Fibroblast of lung (primary cell): ENCODE measurements at regions not wholly inside any gene's neighbourhood (a gene's known extent, or its start where the extent isn't known, plus 50 kb on each side); places are given as distances from the start of the nearest gene placed in this dataset.
"Not testable (repeated sequence)": the region's sequence is repeated elsewhere in the genome, so short reads cannot be mapped to it uniquely, and the experiment has no call there.

Experiments used
- DNase-seq, 2 donors: peaks; one replicate each; pipeline versions ENCODE4 v3.0.0 to v3.0.0-alpha.2; 2010; ENCODE audit warnings: low read depth in 2 of 2
- H2AFZ ChIP-seq: 2 replicates; pipeline ENCODE4 v1.5.1; 2012; ENCODE audit warnings: low read length, control low read depth, inconsistent platforms
- H3K27ac ChIP-seq: 2 replicates; pipeline ENCODE4 v1.5.1; 2011; ENCODE audit warnings: low read length, control low read depth; ENCODE audit not compliant: insufficient read depth
- H3K27me3 ChIP-seq: 2 replicates; pipeline ENCODE4 v1.5.1; 2011; ENCODE audit warnings: mild to moderate bottlenecking, low read length; ENCODE audit not compliant: control insufficient read depth, insufficient read depth
- H3K36me3 ChIP-seq: 2 replicates; pipeline ENCODE4 v1.5.1; 2011; ENCODE audit warnings: low read length; ENCODE audit not compliant: control insufficient read depth, insufficient read depth
- H3K4me1 ChIP-seq: 2 replicates; pipeline ENCODE4 v1.5.1; 2011; ENCODE audit warnings: low read length; ENCODE audit not compliant: control insufficient read depth, insufficient read depth; ENCODE audit errors: extremely low read depth
- H3K4me2 ChIP-seq: 2 replicates; pipeline ENCODE4 v1.5.1; 2011; ENCODE audit warnings: low read length, control low read depth; ENCODE audit not compliant: insufficient read depth; ENCODE audit errors: extremely low read depth
- H3K4me3 ChIP-seq, 4 experiments: fragments of 200-600 bp in 1 of 4; sonication (generic) in 1 of 4; replicated peaks in 1 of 4; 2 replicates each; pipeline ENCODE4 v1.5.1; 2011 to 2016; ENCODE audit warnings: low read length in 4 of 4, low read depth in 3 of 4, mild to moderate bottlenecking in 3 of 4, control low read depth in 2 of 4, inconsistent platforms in 1 of 4, mixed read lengths in 1 of 4; ENCODE audit not compliant: insufficient read depth in 1 of 4; ENCODE audit errors: control extremely low read depth in 1 of 4
- H3K79me2 ChIP-seq: 2 replicates; pipeline ENCODE4 v1.5.1; 2012; ENCODE audit warnings: mild to moderate bottlenecking, low read length, inconsistent platforms; ENCODE audit not compliant: control insufficient read depth, insufficient read depth
- H3K9ac ChIP-seq: 2 replicates; pipeline ENCODE4 v1.5.1; 2011; ENCODE audit warnings: mild to moderate bottlenecking, low read length, control low read depth; ENCODE audit not compliant: insufficient read depth
- H3K9me3 ChIP-seq: 2 replicates; pipeline ENCODE4 v1.5.1; 2012; ENCODE audit warnings: low read depth, low read length; ENCODE audit not compliant: control insufficient read depth, insufficient read depth
- H4K20me1 ChIP-seq: 2 replicates; pipeline ENCODE4 v1.5.1; 2011; ENCODE audit warnings: low read length; ENCODE audit not compliant: control insufficient read depth, insufficient read depth; ENCODE audit errors: extremely low read depth
- CTCF ChIP-seq, 2 donors: IDR thresholded peaks in 1 of 2; conservative IDR thresholded peaks in 1 of 2; 1 replicate in 1 of 2; 2 replicates in 1 of 2; pipeline ENCODE4 v1.5.1; 2011 to 2012; ENCODE audit warnings: low read length in 2 of 2, control low read depth in 1 of 2, inconsistent platforms in 1 of 2, low read depth in 1 of 2, mild to moderate bottlenecking in 1 of 2
- EZH2 ChIP-seq: IDR thresholded peaks from 2 replicates; pipeline ENCODE4 v1.5.1; 2012; ENCODE audit warnings: low read length, control low read depth, mild to moderate bottlenecking; ENCODE audit errors: missing control alignments

- Histone ChIP-seq H3K79me2 (no peaks in the 10 kb centered on the region), H3K27ac (no peak overlapping the region), H3K36me3 (no peaks in the 10 kb centered on the region), H2AFZ (no peak overlapping the region), H3K27me3 (no peaks in the 10 kb centered on the region), H3K4me1 (peaks cover 7% of the 10 kb centered on the region), H3K4me2 (no peak overlapping the region), H3K9me3 (no peaks in the 10 kb centered on the region), H3K4me3 (no peak overlapping the region), H3K9ac (no peak overlapping the region), H4K20me1 (no peaks in the 10 kb centered on the region)
- DNase-seq, result peak; percentile 76 to 77
- no peak for TF ChIP-seq EZH2
- TF ChIP-seq CTCF (conservative IDR thresholded peaks at IDR 0.05 in 1 of 2, IDR thresholded peaks at IDR 0.05 in 1 of 2; ENCODE audit: low read depth in 1 of 2, low read length in 2 of 2), result no peak
These were observed 415.4 kb upstream of the GRAMD2B start for GRCh38 chr5:126007841-126008240.

- TF ChIP-seq CTCF (conservative IDR thresholded peaks at IDR 0.05 in 1 of 2, IDR thresholded peaks at IDR 0.05 in 1 of 2; ENCODE audit: low read depth in 1 of 2, low read length in 2 of 2) (no peak), EZH2 (no peak)
These were observed 413.6 kb upstream of the GRAMD2B start for GRCh38 chr5:126009566-126009965.

GRCh38 chr5:126011526-126011925, 411.7 kb upstream of the GRAMD2B start:
- H3K9me3 ChIP-seq, H3K36me3 ChIP-seq, H3K4me2 ChIP-seq, H2AFZ ChIP-seq, H3K27me3 ChIP-seq, H4K20me1 ChIP-seq, H3K27ac ChIP-seq, H3K4me1 ChIP-seq, H3K9ac ChIP-seq, DNase-seq, H3K79me2 ChIP-seq, H3K4me3 ChIP-seq: not testable (repeated sequence)

More at GRCh38 chr5:126009566-126009965, 413.6 kb upstream of the GRAMD2B start:
- Histone ChIP-seq H3K79me2 (no peaks in the 10 kb centered on the region), H3K27me3 (no peaks in the 10 kb centered on the region), H3K9me3 (no peaks in the 10 kb centered on the region), H3K4me3 (no peak overlapping the region), H3K4me2 (no peak overlapping the region), H3K36me3 (no peaks in the 10 kb centered on the region), H3K4me1 (peaks cover 3% of the 10 kb centered on the region), H4K20me1 (no peaks in the 10 kb centered on the region), H2AFZ (no peak overlapping the region), H3K27ac (no peak overlapping the region), H3K9ac (no peak overlapping the region)
- no peak for DNase-seq

- no peak overlapping the region for H3K27ac ChIP-seq
- no peak for TF ChIP-seq CTCF (conservative IDR thresholded peaks at IDR 0.05 in 1 of 2, IDR thresholded peaks at IDR 0.05 in 1 of 2; ENCODE audit: low read depth in 1 of 2, low read length in 2 of 2)
- TF ChIP-seq EZH2, result no peak
- H2AFZ ChIP-seq, result no peak overlapping the region
- no peaks in the 10 kb centered on the region for H3K79me2 ChIP-seq
- no peaks in the 10 kb centered on the region for H3K27me3 ChIP-seq
- H3K4me1 ChIP-seq, result no peaks in the 10 kb centered on the region
- no peak overlapping the region for H3K4me3 ChIP-seq
- H3K9me3 ChIP-seq, result no peaks in the 10 kb centered on the region
- no peaks in the 10 kb centered on the region for H4K20me1 ChIP-seq
- no peak overlapping the region for H3K4me2 ChIP-seq
- H3K9ac ChIP-seq, result no peak overlapping the region
- DNase-seq, result no peak
- H3K36me3 ChIP-seq, result no peaks in the 10 kb centered on the region
These were observed 408.5 kb upstream of the GRAMD2B start for GRCh38 chr5:126014676-126015075.
